GM18907 (cell line): ENCODE measurements at regions not wholly inside any gene's neighbourhood (a gene's known extent, or its start where the extent isn't known, plus 50 kb on each side); places are given as distances from the start of the nearest gene placed in this dataset.
"Not testable (repeated sequence)": the region's sequence is repeated elsewhere in the genome, so short reads cannot be mapped to it uniquely, and the experiment has no call there.

Experiments used
- ATAC-seq: cut with Tn5 transposase; IDR thresholded peaks from one replicate; pipeline ENCODE4 v1.9.1; 2021; ENCODE audit warnings: mild to moderate bottlenecking, moderate library complexity; ENCODE audit not compliant: unreplicated experiment

DNA sequence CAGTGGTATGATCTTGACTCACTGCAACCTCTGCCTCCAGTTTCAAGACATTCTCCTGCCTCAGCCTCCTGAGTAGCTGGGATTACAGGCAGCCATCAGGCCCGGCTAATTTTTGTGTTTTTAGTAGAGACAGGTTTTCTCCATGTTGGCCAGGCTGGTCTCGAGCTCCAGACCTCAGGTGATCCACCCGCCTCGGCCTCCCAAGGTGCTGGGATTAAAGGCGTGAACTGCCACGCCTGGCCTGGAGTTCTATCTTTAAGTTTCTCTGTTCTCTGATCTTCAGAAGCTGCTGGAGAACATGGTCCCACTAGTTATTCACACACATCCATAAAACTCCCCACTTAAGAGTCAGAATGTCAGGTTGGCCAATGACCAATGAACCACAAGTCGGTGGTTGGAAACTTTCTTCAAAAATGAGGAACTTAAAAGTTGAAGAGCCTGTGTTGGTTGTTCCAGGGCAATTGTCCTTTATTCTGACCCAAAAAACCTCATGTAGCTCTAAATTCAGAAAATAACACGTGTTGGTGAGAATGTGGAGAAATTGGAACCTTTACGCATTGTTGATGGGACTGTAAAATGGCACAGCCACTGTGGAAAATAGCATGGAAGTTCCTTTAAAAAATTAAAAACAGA, 55.9 kb upstream of the PIK3CB start:
- ATAC-seq: peak; percentile 85

DNA sequence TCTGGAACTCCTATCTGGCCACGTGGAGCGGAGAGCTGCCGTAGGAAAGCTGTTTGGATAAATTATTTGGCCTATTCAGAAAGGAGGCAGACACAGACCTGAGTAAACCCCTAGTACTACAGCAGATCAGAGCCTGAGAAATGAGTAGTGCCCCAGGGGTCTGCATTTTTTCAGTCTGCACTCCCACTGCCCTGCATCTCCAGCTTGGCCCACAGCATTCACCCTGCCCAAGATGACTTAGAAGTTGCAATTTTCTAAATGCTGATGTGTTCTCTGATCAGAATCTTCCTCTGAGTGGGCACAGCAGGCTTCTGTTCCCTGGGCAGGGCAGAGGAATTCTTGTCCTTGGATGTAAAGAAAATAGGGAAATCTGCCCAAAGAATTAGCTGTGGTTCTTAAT, 55.1 kb upstream of the PIK3CB start:
- ATAC-seq: no peak

DNA sequence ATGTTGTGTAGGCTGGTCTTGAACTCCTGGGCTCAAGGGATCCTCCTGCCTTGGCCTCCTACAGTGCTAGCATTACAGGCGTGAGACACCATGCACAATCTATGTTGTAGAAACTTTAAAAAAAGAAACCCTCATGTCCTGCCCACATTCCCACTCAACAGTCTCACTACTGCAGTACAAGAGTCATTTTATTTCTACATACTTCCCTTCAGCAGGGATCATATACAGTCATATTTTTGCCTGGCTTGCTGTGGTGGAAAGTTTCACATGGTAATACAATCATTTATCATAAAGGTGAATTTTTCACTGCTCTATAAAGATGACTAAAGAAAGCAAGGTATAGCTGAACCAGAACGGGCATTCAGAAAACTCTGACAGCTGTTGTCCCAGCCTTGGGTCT, 53.8 kb upstream of the PIK3CB start:
- no peak for ATAC-seq

DNA sequence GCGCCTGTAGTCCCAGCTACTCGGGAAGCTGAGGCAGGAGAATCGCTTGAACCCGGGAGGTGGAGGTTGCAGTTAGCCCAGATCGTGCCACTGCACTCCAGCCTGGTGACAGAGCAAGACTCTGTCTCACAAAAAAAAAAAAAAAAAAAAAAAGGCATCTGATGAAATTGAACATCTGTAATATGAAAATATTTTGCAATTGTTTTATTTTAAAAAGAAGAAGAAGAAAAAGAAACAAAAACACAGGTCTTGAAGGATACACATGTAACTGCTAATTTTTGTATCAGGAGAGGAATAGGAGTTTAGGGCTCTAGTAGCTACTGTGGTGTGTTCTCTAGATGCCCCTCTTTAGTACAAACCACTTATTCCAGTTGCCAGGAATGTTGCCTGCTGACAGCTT, 51.4 kb upstream of the PIK3CB start:
- not testable (repeated sequence) for ATAC-seq
